Activated CD8-positive, alpha-beta memory T cell treated with anti-CD3 and anti-CD28 coated beads, Interleukin-2, amount 10 ng/mL, durations not matched to agents 7 days and 5 days (primary cell): ENCODE measurements at regions not wholly inside any gene's neighbourhood (a gene's known extent, or its start where the extent isn't known, plus 50 kb on each side); places are given as distances from the start of the nearest gene placed in this dataset.
"Not testable (repeated sequence)": the region's sequence is repeated elsewhere in the genome, so short reads cannot be mapped to it uniquely, and the experiment has no call there.

ENCODE experiments used
- ATAC-seq: fragments of 150-1000 bp; cut with Tn5 transposase; one replicate; pipeline ENCODE4 v1.10.0; 2021; ENCODE audit warnings: moderate library complexity
- CTCF ChIA-PET: fragments of 350-600 bp; sonication (Branson Sonifier 250); formaldehyde crosslinking; loops from one replicate; lab custom pipeline; 2021; ENCODE audit warnings: antibody characterized with exemption; lab: Charles Lee
- DNase-seq: peaks from one replicate; pipeline ENCODE4 v3.0.0-alpha.2; 2020
- H3K27ac Mint-ChIP-seq: one replicate; pipeline ENCODE4 v1.8.0; 2021; ENCODE audit warnings: mild to moderate bottlenecking, mixed read lengths
- H3K27me3 Mint-ChIP-seq: one replicate; pipeline ENCODE4 v1.8.0; 2021; ENCODE audit warnings: mixed read lengths
- H3K36me3 Mint-ChIP-seq: one replicate; pipeline ENCODE4 v1.8.0; 2021; ENCODE audit warnings: mild to moderate bottlenecking, mixed read lengths
- H3K4me1 Mint-ChIP-seq: one replicate; pipeline ENCODE4 v1.8.0; 2021; ENCODE audit warnings: mixed read lengths
- H3K4me3 Mint-ChIP-seq: one replicate; pipeline ENCODE4 v1.8.0; 2021; ENCODE audit warnings: mild to moderate bottlenecking, moderate library complexity, mixed read lengths
- H3K9me3 Mint-ChIP-seq: one replicate; pipeline ENCODE4 v1.8.0; 2022; ENCODE audit warnings: low read depth, mixed read lengths

- no peak overlapping the region for H3K27ac Mint-ChIP-seq
- CTCF ChIA-PET, result no interaction called here
Observed at GRCh38 chr13:61898207-61898606, 482.6 kb upstream of the PCDH20 start.

DNA sequence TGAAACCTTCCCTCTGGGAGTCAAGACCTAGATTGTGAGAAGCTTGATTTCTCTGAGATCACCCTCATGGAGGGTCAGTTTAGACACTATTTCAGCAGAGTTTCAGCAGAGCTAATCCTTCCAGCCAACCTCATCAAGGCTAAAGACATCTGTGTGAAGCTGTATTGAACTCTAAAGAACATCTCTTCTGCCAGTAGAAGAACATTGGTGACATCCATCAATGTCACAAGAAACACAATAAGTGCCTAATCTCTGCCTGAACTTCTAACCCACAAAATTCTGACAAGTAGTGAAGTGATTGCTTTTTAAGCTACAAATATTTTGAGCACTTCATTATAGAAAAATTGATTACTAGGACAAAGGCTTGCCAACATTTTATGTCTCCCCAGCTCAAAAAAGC lies 475.8 kb upstream of the PCDH20 start:
- Mint-ChIP-seq H3K4me1 (no peaks in the 10 kb centered on the region), H3K36me3 (no peaks in the 10 kb centered on the region), H3K4me3 (no peak overlapping the region), H3K27ac (no peak overlapping the region), H3K27me3 (no peaks in the 10 kb centered on the region), H3K9me3 (peaks cover 4% of the 10 kb centered on the region)
- CTCF ChIA-PET, result no interaction called here
- ATAC-seq (no peak), DNase-seq (no peak)

More at GRCh38 chr13:61898207-61898606, 482.6 kb upstream of the PCDH20 start:
- no peaks in the 10 kb centered on the region for H3K27me3 Mint-ChIP-seq
- H3K4me1 Mint-ChIP-seq, result no peaks in the 10 kb centered on the region
- ATAC-seq (no peak), DNase-seq (no peak)
- no peak overlapping the region for H3K4me3 Mint-ChIP-seq
- H3K9me3 Mint-ChIP-seq, result peaks cover 2% of the 10 kb centered on the region
- H3K36me3 Mint-ChIP-seq, result no peaks in the 10 kb centered on the region

- H3K4me1 Mint-ChIP-seq, result no peaks in the 10 kb centered on the region
- DNase-seq (no peak), ATAC-seq (no peak)
- CTCF ChIA-PET, result no interaction called here
- H3K4me3 Mint-ChIP-seq, result no peak overlapping the region
- no peaks in the 10 kb centered on the region for H3K36me3 Mint-ChIP-seq
- H3K27me3 Mint-ChIP-seq, result no peaks in the 10 kb centered on the region
- H3K27ac Mint-ChIP-seq, result no peak overlapping the region
- H3K9me3 Mint-ChIP-seq, result no peaks in the 10 kb centered on the region
Observed at GRCh38 chr13:61884830-61885229, 469.2 kb upstream of the PCDH20 start.

- ATAC-seq (no peak), DNase-seq (no peak)
- CTCF ChIA-PET, result no interaction called here
- Mint-ChIP-seq H3K27me3 (no peaks in the 10 kb centered on the region), H3K36me3 (no peaks in the 10 kb centered on the region), H3K27ac (no peak overlapping the region), H3K4me1 (no peaks in the 10 kb centered on the region), H3K4me3 (no peak overlapping the region), H3K9me3 (peaks cover 11% of the 10 kb centered on the region)
Observed at GRCh38 chr13:61880578-61881283, 465.1 kb upstream of the PCDH20 start.

DNA sequence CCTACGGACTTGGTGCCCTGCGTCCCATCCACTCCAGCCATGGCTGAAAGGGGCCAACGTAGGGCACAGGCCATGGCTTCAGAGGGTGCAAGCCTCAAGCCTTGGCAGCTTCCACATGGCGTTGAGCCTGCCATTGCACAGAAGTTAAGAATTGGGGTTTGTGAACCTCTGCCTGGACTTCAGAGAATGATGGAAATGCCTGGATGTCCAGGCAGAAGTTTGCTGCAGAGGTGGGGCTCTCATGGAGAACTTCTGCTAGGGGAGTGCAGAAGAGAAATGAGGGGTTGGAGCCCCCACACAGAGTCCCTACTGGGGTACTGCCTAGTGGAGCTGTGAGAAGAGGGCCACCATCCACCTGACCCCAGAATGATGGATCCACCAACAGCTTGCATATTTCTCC lies 462.9 kb upstream of the PCDH20 start:
- DNase-seq, H3K27me3 Mint-ChIP-seq, ATAC-seq, CTCF ChIA-PET, H3K4me3 Mint-ChIP-seq, H3K27ac Mint-ChIP-seq, H3K36me3 Mint-ChIP-seq, H3K4me1 Mint-ChIP-seq: not testable (repeated sequence)
- H3K9me3 Mint-ChIP-seq, result peaks cover 20% of the 10 kb centered on the region

DNA sequence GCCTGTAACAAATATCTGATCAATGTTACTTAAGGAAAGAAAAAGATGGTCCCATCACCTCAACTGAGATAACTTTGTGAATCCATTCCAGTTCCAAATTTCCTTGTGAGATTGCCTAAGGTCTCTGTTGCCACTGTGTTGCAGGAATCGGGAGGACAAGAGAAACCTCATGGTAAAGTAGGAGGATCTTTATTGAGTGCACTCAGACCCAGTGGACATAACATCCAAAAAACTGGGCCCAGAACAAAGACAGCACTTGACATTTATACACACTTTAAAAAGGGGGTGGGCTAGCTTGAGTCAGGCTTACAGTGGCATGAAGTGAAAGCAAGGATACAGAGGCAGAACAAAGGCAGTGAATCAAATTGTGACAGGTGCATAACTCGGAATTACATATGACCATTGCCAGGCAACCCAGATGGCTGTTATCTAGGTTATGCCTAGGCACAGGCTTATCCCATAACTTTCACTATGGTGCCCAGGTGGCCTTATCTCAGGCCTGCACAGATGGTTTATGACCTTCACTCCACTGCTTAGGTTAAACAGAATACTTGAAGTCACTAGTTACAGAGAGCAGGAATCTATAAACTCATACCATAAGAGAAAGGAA lies 459.4 kb upstream of the PCDH20 start:
- no peak overlapping the region for H3K4me3 Mint-ChIP-seq
- CTCF ChIA-PET, result no interaction called here
- H3K27ac Mint-ChIP-seq, result no peak overlapping the region
- H3K4me1 Mint-ChIP-seq, result no peaks in the 10 kb centered on the region
- DNase-seq (no peak), ATAC-seq (no peak)
- H3K27me3 Mint-ChIP-seq, result no peaks in the 10 kb centered on the region
- H3K36me3 Mint-ChIP-seq, result no peaks in the 10 kb centered on the region
- peaks cover 21% of the 10 kb centered on the region for H3K9me3 Mint-ChIP-seq

GRCh38 chr13:61873717-61874116 lies 458.1 kb upstream of the PCDH20 start:
- no peak for ATAC-seq
- peaks cover 20% of the 10 kb centered on the region for H3K9me3 Mint-ChIP-seq
- H3K27ac Mint-ChIP-seq, result no peak overlapping the region
- no peaks in the 10 kb centered on the region for H3K36me3 Mint-ChIP-seq
- H3K4me3 Mint-ChIP-seq, result no peak overlapping the region
- H3K27me3 Mint-ChIP-seq, result no peaks in the 10 kb centered on the region
- no peaks in the 10 kb centered on the region for H3K4me1 Mint-ChIP-seq
- CTCF ChIA-PET, result no interaction called here
- DNase-seq, result no peak

DNA sequence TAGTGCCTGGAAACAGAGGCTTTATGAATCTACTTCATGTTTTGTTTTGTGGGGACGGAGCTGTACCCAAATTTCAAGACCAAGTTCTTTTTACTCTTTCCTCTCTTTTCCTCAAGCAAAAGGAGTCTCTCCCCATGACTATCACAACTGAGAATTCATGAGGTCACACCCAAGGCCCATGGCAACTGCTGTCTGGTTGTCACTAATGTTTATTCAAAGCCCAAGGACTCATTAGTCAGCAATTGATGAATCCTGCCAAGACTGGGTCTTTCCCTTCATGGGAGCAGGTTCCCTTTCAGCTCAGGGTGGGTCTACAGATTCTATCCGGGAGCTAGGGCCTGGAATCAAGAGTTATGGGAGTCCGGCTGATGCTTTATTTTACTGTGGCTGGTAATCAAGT lies 441.5 kb upstream of the PCDH20 start:
- peaks cover 5% of the 10 kb centered on the region for H3K9me3 Mint-ChIP-seq
- DNase-seq, result no peak
- no peaks in the 10 kb centered on the region for H3K36me3 Mint-ChIP-seq
- H3K4me1 Mint-ChIP-seq, result no peaks in the 10 kb centered on the region
- no peak overlapping the region for H3K4me3 Mint-ChIP-seq
- H3K27ac Mint-ChIP-seq, result no peak overlapping the region
- CTCF ChIA-PET, result no interaction called here
- ATAC-seq, result no peak
- no peaks in the 10 kb centered on the region for H3K27me3 Mint-ChIP-seq

- no peaks in the 10 kb centered on the region for H3K4me1 Mint-ChIP-seq
- ATAC-seq, result no peak
- H3K27me3 Mint-ChIP-seq, result no peaks in the 10 kb centered on the region
- H3K27ac Mint-ChIP-seq, result no peak overlapping the region
- H3K4me3 Mint-ChIP-seq, result no peak overlapping the region
- CTCF ChIA-PET, result no interaction called here
- peaks cover 5% of the 10 kb centered on the region for H3K9me3 Mint-ChIP-seq
- no peak for DNase-seq
- no peaks in the 10 kb centered on the region for H3K36me3 Mint-ChIP-seq
Observed at GRCh38 chr13:61852116-61852619, 436.5 kb upstream of the PCDH20 start.

DNA sequence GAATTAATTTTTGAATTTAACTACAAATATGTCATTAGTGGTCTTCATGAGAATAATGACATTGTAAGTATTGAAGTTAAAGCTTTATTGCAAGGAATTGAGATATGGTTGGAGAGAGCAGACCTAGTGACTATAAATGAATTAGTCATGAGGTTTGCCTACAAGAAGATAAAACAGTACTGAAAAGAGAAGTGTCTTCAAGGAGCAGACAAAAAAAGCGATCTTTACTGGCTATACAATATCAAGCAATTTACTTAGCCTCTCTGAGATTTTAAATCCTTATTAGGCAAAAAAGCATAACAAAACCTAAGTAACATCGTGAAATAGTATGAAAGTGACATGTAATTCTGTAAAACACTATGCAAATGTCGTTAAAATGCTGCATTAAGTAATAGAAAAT lies 435.1 kb upstream of the PCDH20 start:
- H3K27ac Mint-ChIP-seq, result no peak overlapping the region
- no peaks in the 10 kb centered on the region for H3K27me3 Mint-ChIP-seq
- CTCF ChIA-PET, result no interaction called here
- peaks cover 5% of the 10 kb centered on the region for H3K9me3 Mint-ChIP-seq
- H3K4me1 Mint-ChIP-seq, result no peaks in the 10 kb centered on the region
- DNase-seq, result no peak
- no peak overlapping the region for H3K4me3 Mint-ChIP-seq
- H3K36me3 Mint-ChIP-seq, result no peaks in the 10 kb centered on the region
- no peak for ATAC-seq

DNA sequence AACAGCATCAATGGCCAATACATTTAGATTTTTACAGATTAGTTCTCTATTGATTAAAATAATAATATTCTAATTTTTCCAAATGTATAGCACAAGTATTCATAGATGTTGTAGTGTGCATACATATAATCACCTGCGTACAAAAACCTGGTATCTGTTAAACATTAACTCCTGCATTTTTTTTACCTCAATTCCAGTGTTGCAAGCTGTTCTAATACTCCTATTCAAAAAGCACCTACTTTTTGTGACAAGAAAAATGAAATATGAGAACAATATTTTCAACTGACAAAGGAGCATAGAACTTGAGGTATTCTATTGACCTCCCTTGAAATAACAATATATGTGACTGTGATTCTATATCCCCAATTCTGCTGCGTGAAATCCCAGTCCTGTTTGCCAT lies 422.9 kb upstream of the PCDH20 start:
- Mint-ChIP-seq H3K4me1 (no peaks in the 10 kb centered on the region), H3K27me3 (no peaks in the 10 kb centered on the region), H3K4me3 (no peak overlapping the region), H3K36me3 (no peaks in the 10 kb centered on the region), H3K27ac (no peak overlapping the region), H3K9me3 (peaks cover 4% of the 10 kb centered on the region)
- CTCF ChIA-PET, result no interaction called here
- ATAC-seq (no peak), DNase-seq (no peak)

DNA sequence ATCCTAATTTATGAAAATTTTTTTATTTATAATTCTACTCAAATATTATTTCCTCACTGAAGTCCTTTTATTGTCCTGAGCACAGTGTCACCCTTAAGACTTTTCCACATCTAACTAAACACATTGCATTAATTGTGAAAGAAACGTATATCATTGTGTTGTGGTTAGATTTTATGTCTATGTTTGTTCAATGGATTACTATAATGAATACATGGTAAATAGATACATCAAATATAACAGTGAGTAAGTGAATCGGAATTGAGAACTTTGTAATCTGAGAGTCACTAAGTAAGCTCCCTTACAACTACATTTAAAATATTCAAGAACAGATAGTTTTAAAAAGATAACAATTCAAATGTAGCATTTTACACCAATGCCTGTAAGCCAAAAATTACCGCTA lies 417.6 kb upstream of the PCDH20 start:
- Mint-ChIP-seq H3K4me3 (no peak overlapping the region), H3K27me3 (no peaks in the 10 kb centered on the region), H3K36me3 (no peaks in the 10 kb centered on the region), H3K9me3 (peaks cover 6% of the 10 kb centered on the region), H3K27ac (no peak overlapping the region), H3K4me1 (no peaks in the 10 kb centered on the region)
- ATAC-seq (no peak), DNase-seq (no peak)
- CTCF ChIA-PET, result no interaction called here

- ATAC-seq (no peak), DNase-seq (no peak)
- no peaks in the 10 kb centered on the region for H3K27me3 Mint-ChIP-seq
- H3K36me3 Mint-ChIP-seq, result no peaks in the 10 kb centered on the region
- H3K9me3 Mint-ChIP-seq, result peaks cover 6% of the 10 kb centered on the region
- no peak overlapping the region for H3K27ac Mint-ChIP-seq
- CTCF ChIA-PET, result no interaction called here
- H3K4me1 Mint-ChIP-seq, result no peaks in the 10 kb centered on the region
- no peak overlapping the region for H3K4me3 Mint-ChIP-seq
Observed at GRCh38 chr13:61831026-61831425, 415.4 kb upstream of the PCDH20 start.

GRCh38 chr13:61830475-61830874 lies 414.8 kb upstream of the PCDH20 start:
- Mint-ChIP-seq H3K9me3 (peaks cover 4% of the 10 kb centered on the region), H3K4me3 (no peak overlapping the region), H3K27ac (no peak overlapping the region), H3K4me1 (no peaks in the 10 kb centered on the region), H3K36me3 (no peaks in the 10 kb centered on the region), H3K27me3 (no peaks in the 10 kb centered on the region)
- DNase-seq (no peak), ATAC-seq (no peak)
- CTCF ChIA-PET, result no interaction called here
